Fibroblast of mammary gland (primary cell): ENCODE measurements at regions not wholly inside any gene's neighbourhood (a gene's known extent, or its start where the extent isn't known, plus 50 kb on each side); places are given as distances from the start of the nearest gene placed in this dataset.

Source experiments
- DNase-seq: peaks from one replicate; pipeline ENCODE4 v3.0.0-alpha.2; 2010; ENCODE audit warnings: low read depth
- H3K4me3 ChIP-seq: 2 replicates; pipeline ENCODE4 v1.5.1; 2011; ENCODE audit warnings: low read depth, mild to moderate bottlenecking, low read length, moderate library complexity; ENCODE audit not compliant: control insufficient read depth
- TF ChIP-seq, protein P1 (sequence below): conservative IDR thresholded peaks from 2 replicates; pipeline ENCODE4 v1.5.1; 2011; ENCODE audit warnings: low read depth, low read length, inconsistent platforms; ENCODE audit not compliant: control insufficient read depth, insufficient read depth

DNA sequence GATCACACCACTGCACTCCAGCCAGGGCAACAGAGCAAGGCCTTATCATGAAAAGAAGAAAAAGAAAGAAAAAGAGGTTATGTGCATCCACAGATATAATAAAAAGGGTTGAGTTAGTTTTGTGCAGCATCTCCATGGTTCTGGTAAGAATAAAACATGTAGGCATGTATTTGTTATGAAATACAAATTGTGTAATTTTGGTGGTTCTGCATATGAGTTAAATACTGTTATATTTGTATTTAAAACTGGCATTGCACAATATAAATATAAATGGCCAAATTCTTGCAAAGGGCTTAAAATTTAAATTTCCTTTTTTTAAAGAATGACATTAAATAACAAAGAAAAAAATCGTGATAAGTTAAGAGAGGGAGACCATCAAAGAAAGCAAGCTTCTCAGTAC lies 159.1 kb upstream of the PREP start:
- no peak for DNase-seq
- TF ChIP-seq, protein P1, sequence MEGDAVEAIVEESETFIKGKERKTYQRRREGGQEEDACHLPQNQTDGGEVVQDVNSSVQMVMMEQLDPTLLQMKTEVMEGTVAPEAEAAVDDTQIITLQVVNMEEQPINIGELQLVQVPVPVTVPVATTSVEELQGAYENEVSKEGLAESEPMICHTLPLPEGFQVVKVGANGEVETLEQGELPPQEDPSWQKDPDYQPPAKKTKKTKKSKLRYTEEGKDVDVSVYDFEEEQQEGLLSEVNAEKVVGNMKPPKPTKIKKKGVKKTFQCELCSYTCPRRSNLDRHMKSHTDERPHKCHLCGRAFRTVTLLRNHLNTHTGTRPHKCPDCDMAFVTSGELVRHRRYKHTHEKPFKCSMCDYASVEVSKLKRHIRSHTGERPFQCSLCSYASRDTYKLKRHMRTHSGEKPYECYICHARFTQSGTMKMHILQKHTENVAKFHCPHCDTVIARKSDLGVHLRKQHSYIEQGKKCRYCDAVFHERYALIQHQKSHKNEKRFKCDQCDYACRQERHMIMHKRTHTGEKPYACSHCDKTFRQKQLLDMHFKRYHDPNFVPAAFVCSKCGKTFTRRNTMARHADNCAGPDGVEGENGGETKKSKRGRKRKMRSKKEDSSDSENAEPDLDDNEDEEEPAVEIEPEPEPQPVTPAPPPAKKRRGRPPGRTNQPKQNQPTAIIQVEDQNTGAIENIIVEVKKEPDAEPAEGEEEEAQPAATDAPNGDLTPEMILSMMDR = no peak
- H3K4me3 ChIP-seq = no peak overlapping the region

DNA sequence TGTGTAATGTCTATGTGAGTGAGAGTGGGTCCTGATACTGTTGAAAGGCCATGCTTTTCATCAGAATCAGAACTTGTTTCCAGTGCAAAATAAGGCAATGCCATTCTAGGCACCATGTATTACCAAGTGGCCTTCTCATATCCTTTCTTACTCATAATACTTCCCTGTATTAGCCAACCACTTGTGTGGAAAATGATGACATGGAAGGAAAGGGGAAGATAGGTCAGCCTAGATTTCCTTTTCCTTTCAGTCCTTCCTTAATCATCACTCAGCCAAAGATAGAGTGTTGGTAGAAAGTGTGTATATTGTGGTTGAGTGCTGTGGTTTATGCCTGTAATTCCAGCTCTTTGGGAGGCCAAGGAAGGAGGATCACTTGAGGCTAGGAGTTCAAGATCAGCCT lies 158.6 kb upstream of the PREP start:
- no peak overlapping the region for H3K4me3 ChIP-seq
- TF ChIP-seq, protein P1 = no peak
- DNase-seq = peak; percentile 23

- no peak overlapping the region for H3K4me3 ChIP-seq
- TF ChIP-seq, protein P1 = no peak
- DNase-seq = peak; percentile 77
Measured at GRCh38 chr6:105560611-105561066, 157.8 kb upstream of the PREP start.

DNA sequence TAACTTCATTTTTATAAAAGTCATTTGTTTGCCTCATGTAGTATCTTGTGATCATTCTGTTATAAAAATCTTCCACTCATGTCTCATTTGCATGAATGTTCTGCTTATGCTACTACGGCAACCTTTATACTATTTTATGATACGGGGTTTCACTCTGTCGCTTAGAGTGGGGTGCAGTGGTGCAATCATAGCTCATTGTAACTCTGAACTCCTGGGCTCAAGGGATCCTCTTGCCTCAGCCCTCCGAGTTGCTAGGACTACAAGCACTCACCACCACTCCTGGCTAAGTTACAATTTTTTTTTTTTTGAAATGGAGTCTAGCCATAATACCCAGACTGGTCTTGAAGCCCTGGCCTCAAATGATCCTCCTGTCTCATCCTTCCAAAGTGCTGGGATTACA lies 154.4 kb upstream of the PREP start:
- DNase-seq = no peak
- TF ChIP-seq, protein P1 = no peak
- H3K4me3 ChIP-seq = no peak overlapping the region

- TF ChIP-seq, protein P1 = no peak
- H3K4me3 ChIP-seq = no peak overlapping the region
- DNase-seq = no peak
Measured at GRCh38 chr6:105553171-105553570, 150.3 kb upstream of the PREP start.

GRCh38 chr6:105550955-105551620 lies 148.2 kb upstream of the PREP start:
- no peak overlapping the region for H3K4me3 ChIP-seq
- no peak for DNase-seq
- TF ChIP-seq, protein P1 = no peak
